ENCODE measurements at regions not wholly inside any gene's neighbourhood (a gene's known extent, or its start where the extent isn't known, plus 50 kb on each side); places are given as distances from the start of the nearest gene placed in this dataset.
A peak's percentile ranks its signal among the peaks of the same experiment; 100 is the strongest.

DNA sequence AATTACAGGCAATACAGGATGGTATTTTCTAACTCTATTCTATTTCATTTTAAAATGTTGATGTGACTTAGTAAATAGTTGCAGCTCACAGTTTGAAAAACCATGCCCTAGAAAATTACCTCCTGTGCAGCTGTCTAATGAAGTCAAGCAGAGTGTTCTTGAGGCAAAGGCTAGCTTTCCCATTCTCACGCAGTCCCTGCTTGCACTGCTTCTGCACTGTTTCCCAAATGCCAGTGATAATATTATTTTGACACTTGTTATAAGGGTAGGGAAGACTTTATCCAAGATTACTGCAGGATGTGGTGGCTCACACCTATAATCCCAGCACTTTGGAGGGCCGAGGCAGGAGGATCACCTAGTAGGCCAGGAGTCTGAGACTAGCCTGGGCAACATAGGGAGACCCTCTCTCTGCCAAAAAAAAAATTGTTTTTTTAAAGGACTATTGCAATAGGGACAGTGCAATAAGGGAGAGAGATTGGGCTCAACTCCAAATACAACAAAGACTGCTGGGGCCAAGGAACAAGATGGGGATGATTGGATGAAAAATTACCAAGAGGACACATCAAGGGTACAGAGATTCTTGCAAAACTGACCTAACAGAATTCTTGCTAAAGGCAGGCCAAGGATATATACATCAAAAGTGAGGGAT is 196.1 kb downstream of the LY86 start:
- no peak for DNase-seq

DNA sequence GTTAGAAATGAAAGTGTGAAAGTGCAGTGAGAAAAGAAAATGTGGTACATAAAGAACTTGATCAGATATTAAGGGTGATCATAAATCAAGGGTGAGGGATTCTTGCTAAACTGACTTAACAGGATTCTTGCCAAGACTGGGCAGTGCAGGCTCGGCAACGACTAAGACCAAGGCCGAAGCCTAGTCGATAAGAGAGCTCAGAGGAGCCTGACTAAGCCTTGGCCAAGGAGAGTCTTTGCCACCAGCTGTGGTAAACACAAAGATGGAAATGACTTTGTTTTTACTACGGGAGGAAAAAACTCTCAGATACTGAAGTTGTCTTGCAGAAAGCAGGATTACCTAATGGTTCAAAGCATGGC is 196.6 kb downstream of the LY86 start:
- DNase-seq: no peak

DNA sequence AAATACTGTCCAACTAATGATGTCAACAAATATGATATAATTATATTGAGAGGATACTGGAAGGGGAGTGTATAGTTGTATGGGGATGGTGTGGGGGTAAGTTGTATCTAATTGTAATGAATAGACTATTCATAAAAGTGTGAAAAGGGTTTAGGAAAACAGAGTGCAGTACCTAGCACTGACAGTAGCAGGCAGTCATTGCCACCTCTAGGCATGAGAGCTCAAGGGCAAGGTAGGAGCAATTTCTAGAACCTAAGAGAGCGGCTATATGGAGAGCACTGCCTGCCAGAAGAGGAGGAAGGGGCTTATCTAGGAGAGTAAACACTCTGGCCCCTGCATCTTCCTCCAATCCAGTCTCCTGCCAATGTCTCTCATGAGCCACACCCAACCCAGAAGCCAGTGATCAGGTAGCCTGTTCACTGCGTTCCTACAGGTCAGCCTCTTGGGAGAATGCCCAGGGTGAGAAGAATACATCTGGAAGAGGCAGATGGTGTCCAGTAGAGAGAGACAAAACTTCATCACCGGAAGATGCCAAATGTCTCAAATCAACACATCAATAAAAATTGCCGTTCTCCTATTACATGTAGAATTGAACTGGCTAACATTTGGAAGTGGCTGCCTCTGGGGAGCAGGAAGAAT is 200.0 kb downstream of the LY86 start:
- DNase-seq: no peak

DNA sequence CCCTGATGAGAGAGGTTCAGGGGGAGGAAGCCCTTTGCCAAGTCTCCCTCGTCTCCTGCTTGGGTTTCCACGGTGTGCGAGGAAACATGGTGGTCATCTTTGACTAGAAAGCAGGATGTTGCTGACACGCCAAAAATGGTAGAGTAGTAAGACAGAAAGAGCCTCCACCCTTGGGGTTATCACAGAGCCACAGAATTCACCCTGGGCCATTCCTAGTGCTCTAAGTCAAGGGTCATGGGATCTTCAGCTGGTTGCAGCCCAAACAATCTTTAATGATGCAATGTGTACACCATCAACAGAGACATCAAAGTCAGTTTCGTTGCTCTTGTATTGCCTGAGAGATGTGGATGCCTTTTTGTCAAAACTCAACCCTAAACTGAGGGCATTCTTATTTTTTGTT is 201.9 kb downstream of the LY86 start:
- DNase-seq: no peak

DNA sequence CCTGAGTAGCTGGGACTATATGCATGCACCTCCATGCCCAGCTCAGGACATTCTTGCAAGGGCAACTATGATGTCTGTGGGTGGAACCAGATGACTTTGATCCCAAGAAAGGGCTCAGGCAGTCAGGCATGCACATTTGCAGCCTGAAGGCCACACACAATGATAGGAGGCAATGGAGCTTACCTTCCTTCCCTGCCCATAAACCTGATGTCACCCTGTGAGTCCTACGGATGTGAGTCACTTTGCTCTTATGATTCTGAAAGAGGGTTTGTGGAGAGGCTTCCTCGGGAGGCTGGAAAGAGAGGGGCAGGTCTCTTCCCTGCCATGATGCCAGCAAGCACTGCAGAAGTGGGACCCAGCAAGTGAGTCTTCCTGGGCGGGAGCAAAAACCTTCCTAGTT is 202.4 kb downstream of the LY86 start:
- no peak for DNase-seq

DNA sequence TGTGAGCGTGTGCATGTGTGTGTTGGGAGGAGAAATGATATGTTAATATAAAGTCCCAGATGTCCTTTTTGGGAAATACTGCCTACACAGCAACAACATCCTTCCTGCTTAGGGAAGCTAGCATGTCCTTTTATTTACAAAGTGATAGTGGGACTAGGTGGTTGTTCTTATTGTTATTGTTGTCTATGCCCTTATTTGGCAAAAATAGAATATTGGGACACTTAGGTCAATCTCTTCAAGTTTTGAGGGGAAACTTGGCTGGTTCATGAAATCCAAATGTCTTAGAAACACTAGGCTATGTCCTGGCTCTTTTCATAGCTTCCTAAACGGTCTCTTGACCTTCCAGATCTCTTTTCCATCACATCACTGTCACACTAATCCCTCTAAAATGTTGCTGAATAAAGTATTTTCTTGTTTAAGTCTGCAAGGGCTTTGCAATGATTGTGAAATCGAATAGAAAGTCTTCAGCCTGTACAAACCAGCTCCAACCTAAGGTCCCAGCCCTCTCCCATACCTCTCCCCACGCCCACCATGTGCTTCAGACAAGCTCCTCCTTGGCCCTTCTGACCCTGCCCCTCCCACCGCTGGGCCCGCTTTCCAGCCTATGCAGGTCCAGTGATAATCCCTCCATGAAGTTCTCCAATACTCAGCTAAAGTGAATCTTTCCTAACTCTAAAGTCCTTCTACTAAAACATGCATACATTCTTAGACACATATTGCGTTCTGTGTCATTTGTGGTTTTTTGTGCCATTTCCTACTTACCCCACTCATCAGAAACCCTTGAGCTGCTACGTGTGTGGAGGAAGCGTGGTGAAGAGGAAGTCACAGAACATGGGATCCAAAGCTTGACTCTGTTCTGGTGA is 205.1 kb downstream of the LY86 start:
- no peak for DNase-seq

DNA sequence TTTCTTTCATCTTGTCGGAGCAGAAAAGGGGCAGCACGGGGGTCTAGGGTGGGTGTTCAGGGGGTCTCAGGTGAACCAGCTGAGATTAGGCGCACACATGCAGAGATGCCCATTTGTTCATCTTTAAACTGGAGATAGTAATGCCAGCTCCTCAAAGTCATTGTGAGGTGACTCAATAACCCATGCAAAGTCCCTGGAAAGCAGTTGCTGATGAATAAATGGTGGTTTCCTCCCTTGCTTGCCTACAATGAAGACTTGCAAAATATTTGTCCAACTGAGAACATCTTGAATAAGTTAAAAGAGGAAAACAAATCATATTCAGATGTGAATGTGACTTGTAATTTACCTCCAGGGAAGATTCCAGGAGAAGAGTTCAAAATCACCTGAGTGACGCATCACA is 206.9 kb downstream of the LY86 start:
- DNase-seq: no peak

DNA sequence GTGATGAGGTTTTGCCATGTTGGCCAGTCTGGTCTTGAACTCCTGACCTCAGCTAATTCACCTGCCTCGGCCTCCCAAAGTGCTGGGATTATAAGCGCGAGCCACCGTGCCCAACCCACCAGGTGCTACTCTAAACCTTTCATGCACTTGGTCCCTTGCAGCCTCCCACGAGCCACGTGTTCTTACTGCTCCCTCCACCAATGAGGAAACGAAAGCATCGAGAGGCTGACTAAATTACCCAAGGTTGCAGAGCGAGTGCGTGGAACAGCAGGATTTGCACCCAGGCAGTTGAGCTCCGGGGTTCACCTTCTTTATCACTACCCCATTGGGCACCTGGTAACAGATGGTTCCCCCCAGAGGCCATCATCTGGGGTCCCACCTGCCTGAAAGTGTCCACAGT is 208.3 kb downstream of the LY86 start:
- DNase-seq: no peak

DNA sequence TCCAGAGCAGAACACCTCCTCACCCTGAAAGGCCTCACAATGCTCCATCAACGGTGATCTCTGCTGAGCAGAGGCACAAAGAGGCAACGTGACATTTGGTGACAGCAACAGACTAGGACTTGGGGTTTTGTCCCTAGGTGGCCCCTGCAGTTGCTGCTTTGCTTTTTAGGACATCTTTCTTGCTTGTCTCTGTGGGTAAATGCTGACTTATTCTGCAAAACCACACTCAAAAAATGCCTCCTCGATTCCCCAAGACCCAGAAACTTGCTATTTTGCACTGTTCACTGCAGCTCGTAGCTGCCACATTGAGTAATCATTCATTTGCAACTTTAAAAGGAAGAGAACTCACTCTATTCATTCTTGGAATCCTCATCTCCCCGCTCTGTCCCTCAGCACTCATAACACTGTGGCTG is 209.9 kb downstream of the LY86 start:
- DNase-seq: peak; percentile 41 to 54

DNA sequence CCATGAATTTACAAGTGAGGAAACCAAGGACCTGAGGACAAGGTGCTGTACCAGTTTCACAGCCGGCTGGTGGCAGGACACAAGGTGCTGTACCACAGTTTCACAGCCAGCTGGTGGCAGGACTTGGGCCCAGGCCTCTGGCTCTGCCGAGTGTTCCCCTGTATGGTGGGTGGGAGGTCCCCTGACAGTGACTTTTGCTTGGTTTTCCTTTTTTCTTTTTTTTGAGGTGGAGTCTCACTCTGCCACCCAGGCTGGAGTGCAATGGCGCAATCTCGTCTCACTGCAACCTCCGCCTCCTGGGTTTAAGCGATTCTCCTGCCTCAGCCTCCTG is 212.4 kb downstream of the LY86 start:
- DNase-seq: no peak

DNA sequence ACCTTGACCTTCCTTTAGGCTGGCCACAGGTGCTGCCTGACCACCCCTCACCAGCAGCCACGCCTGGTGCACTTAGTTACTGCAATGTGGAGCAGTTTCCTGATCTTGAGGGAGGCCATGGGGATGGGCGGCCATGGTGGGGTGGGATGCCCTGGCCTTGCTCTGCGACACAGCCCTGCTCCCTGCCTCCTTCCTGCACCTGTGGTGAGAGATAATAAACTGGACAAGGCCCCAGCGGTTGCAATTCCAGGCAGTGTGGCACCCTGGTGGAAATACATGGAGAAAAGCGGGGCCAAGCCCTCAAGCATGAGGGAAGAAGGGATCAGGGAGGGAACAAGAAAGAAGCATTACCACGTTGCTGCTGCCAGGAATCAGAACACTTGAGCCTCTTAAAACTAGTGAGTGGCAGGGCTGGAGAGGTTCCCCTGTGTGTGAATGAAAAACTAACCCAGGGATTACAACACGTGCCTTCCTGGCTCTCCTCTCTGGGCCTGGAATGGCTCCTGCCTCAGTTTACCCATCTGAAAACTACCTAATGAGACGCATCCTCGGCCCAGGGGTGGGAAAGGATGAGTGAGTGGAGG is 213.2 kb downstream of the LY86 start:
- DNase-seq: no peak

DNA sequence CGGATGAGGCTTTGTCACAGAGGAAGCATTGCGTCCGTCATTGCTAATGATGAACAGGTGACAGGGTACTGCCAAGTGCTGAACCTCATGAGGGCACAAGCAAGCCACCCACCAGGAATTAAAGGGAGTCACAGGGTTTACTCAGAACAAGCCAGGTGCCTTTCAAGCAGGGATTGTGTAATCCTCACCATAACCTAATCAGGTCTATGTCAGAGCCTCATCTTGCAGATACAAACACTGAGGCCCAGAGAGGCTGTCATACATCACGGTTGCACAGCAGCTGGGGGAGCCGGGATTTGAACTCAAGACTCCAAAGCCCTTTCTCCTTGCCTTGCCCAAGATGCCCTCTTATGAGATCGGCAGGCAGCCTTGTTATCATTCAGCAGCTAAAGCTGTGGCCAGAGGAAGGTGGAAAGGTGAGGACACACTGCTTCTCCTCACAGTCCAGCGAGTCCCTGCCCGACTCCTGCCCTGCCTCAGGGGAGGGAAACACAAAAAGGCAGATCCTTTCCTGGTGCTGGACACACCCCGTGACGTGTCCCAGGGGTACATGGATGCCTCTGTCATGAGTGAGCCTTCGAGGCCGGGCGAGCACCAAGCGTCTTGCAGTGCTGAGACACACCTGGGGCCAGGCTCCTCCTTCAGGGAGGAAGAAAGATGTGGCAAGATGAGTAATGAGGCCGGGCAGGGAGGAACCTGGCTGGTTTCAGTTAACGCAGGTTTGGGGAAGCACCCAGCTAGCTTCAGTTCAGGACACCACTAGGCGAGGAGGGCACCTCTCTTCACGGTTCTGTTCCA is 214.9 kb downstream of the LY86 start:
- peak; percentile 32 to 46 for DNase-seq

DNA sequence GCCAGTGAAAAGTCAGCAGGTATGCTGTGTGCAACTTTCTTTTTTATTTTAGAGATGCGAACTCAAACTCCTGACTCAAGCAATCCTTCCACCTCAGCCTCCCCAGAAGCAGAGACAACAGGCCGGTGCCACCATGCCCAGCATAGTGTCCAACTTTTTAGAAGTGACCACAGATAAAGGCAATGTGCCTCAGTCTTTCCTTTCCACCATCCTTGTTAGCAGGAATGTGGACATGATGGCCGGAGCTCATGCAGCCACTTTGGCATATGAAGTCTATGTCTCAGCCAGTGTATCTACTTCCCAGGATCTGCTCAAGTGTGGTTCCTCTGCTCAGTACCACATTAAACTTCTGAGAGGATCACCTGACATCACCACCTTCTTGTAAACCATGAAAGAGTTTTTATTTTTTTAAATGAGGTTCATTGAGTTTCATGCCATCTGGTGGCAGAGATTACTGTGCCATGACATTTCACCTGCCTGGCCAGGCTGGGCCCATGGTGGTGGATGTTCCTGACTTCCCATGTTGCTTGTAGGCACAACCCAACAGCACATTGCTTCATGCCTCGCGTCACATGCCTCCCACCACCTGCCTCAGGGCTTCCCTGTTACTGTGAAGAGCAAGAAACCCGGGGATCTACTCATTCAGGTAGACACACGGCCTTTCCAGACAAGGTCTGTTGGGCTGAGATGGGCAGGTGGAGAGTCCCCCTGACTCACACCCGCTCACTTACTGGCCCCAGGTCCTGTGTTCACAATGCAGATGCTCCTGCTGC is 216.5 kb downstream of the LY86 start:
- no peak for DNase-seq

DNA sequence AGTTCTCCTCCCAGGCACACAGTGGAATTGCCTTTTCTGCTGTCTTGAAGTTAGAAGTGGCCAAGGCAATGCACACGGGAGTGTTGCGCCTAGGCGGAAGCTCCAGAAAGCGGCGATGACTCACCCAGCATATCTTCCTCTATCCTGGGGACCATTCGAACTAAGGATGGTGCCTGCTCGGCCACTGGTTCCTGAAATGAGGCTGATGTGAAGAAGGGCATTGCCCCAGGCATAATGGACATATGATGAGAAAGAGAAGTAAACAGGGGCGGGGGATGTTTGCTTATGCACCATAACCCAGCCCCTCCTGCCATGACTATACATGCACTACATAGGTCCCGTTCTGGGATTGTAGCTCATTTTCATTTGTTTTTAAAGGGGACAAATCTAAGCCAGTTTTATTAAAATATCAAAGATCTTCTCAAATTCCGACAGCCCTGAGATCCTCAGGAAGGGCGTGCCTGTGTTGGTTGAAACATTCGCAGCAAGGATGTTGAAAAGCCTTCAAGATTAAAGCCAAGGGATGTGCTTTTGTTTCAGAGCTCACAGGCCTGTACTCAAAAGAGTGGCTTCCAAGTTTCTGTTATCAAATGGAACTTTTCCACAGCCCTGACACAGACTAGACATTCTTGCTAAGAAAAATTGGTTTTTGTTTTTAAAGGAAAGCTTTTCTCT is 218.5 kb downstream of the LY86 start:
- no peak for DNase-seq

DNA sequence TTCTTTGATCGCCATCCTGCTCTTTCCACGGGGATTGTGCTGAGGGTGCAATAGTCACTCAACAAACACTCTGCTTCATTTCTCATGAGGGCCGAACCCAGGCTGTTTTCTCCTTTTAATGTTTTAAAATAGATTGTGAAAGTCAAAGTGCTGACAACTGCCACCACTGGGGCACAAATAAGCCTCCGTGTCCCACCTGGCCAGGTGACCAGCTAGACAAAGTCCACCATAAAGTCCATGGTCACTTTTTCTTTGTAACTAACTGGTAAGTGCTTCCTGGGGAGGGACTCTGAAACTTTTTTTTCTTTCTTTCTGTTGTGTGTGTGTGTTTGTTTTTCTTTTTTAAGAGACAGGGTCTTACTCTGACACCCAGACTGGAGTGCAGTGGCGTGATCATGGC is 219.8 kb downstream of the LY86 start:
- DNase-seq: no peak

DNA sequence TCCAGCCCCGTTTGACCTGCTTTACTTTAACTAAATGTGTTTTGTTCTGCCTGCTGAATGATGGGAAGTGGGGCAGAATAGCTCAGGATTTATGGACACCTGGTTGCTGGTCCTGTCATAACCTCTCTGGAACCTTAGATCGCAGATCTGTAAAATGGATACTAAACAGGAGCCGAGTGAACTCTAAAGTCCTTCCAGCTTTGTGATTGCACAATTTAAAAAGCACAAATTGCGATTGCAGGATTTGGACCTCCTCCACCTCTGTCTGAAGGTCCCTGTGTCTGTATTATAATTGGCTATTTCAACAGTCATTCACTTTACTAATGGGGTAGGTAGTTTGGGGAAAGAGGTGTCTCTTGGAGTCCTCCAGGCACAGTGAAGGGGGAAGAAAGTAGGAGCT is 220.4 kb downstream of the LY86 start:
- no peak for DNase-seq

DNA sequence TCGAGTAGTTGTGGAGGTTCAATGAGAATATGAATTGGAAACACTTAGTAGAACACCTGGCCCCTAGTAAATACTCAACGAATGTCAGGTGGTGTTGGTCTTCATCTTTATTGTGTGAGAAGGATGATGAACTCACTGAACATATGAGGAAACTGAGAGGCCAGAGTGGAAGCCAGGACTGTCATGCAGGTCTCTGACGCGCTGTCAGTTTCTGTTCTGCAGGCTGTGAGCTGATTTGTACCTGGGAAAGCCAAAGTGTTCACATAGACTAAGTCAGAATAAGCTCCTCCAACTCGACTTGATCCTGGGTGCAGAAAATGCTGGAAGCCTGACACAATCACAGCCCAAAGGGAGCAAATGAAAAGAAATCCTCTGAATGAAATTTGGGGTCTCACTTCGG is 222.2 kb downstream of the LY86 start:
- no peak for DNase-seq

DNA sequence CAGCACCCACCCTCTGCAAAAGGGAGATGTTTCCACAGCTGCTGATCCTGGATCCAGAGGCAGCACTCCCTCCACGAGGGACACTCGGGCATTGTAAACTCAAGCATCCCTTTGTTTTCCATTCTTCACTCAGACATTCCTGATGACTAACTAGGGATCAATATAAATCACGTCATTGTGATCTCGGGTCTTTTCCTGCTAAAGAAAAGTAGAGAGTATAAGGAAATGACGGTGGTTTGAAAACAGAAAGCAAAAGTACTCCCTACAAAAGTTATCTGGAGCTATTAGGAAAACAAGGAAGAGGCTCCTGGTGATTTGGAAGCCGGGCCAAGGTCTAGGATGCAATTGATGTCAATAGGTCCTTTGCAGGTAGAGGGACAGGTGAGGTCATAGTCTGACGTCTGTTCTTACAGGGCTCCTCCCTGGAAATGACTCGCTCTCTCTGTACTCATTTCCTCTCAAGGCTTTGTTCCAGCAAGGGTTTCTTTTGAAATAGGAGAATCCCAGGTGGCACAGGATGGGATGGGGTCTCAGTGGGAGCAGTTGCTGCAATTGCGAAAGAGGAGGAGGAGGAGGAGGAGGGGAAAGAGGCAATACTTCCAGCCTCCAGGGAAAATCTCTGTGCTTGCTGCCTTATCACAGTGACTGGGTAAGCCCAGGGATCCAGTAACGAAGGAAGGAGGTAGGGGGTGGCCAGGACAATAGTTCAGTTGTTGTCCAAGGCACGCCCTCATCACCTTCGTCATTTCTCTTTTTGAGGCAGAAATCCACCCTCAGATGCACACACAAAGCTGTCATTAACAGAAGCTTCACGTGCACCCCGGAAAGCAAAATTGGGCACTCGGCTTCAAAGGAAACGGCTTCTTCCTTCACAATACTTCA is 222.8 kb downstream of the LY86 start:
- no peak for DNase-seq

DNA sequence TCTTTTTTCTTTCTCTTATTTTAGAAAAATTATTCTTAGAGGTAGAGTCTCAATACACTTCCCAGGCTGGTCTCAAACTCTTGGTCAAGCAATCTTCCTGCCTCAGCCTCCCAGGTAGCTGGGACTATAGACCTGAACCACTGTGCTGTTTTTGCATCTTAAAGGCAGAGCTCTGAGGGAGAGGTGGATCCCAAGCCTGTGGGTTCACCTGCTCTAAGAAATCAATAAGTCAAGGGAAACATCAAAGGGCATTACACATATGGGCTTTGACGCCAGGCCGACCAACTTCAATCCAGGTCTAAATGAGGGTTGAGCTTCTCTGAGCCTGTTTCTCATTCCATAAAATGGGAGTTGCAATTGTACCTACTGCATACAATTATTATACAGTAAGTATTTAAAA is 223.9 kb downstream of the LY86 start:
- DNase-seq: no peak

DNA sequence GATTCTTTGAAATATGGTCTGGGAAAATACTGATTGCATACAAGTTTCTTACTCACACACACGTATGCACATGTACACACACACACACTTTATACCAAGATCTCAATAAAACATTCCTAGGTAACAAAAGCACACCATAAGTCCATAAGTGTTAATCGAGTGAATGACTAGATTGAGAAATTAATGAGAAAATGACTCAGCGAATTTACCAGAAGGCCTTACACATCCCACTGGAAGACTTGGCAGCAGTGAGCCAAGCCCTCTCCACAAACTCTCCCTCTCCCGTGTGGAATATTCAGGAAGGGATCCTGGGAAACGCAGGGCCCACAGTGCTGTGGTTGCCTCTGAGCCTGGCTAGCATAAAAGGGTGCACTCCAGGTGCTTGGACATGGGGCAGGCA is 227.2 kb downstream of the LY86 start:
- DNase-seq: no peak

DNA sequence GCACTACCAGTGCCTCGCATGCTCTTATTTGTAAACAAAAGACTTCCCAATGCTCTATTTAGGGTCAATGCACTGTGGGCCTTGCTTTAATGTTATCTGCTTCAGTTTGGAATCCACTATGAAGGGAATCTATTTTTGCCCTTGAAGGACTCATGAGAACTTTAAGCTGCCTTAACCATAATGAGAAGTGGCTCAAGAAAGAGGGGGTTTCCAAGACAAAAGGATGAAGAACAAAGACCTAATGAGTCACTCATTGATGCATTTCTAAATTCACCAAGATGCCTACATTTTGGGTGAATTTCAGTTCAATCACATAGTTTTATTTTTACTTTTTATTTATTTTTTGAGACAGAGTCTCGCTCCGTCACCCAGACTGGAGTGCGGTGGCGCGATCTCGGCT is 228.2 kb downstream of the LY86 start:
- no peak for DNase-seq

All from activated T-cell treated with anti-CD3 and anti-CD28 coated beads, Interleukin-2, amount 50 U/mL, for 48 hours (primary cell).